ENCODE measurements at regions not wholly inside any gene's neighbourhood (a gene's known extent, or its start where the extent isn't known, plus 50 kb on each side); places are given as distances from the start of the nearest gene placed in this dataset.
"Not testable (repeated sequence)": the region's sequence is repeated elsewhere in the genome, so short reads cannot be mapped to it uniquely, and the experiment has no call there.

DNA sequence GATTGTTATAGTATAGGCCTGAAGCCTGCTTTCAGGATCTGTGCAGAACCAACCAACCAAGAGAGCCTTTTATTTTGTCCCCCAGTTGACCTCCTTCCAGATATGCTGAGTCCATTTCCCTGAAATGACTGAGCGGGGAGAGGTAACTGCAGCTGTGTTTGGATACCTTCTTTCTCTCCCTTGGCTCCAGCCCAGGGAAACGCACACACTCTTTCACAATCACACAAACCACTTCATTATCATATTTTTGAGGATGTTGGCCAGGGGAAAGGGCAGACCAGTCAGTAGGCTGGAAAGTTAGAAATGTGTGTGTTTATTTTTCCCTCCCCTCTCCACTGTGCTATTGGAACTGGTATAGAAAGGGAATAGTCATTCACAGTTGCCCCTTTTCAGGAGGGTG is 417.7 kb upstream of the TBL1XR1 start:
- no peak overlapping the region for H3K4me3 Mint-ChIP-seq
- peaks cover 0 to 11% (median 11%) of the 10 kb centered on the region in 3 donors for H3K4me1 Mint-ChIP-seq
- no peaks in the 10 kb centered on the region for H3K27me3 Mint-ChIP-seq
- no peak overlapping the region for H3K27ac Mint-ChIP-seq
- H3K36me3 Mint-ChIP-seq, result no peaks in the 10 kb centered on the region
- H3K9me3 Mint-ChIP-seq, result no peaks in the 10 kb centered on the region

DNA sequence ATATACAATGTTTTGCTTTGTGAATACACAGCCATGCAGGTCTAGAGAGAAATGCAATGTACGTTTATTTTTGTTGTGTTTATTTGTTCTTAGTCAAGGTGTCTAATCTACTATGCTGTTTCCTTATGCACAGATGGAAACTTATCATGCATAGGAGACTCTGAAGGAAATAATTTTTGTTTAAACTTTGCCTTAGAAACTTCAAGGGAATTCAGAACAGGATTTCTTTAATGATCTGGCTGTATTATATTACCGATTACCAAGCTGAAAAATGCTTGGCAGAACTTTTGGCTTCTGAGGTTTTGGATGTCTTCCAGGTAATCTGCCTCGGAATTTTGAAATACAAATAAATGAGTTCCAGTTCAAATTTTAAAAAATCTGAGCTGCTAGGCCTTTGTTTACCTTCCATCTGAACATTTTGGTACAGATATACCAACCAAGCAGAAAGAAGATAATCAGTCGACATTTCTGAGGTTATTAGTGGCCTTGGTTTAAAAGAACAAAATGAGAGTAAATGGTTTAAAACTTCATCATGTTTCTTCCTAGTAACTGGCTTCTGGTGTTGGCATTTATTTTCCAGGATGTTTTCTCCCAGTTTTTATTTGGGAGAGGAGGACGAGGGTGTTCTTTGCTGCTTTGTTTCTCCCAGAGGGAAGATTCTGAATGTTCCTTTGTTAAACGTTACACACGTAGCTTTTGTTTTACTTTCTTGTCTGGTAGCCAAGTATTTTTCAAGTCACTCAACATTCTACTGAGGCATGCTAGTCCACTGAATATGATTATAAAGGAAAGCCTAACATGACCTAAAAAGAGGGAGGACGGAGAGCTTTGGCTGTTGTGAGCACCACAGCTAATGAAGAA is 421.8 kb upstream of the TBL1XR1 start:
- no peak overlapping the region for H3K27ac Mint-ChIP-seq
- no peaks in the 10 kb centered on the region for H3K27me3 Mint-ChIP-seq
- no peaks in the 10 kb centered on the region for H3K36me3 Mint-ChIP-seq
- H3K9me3 Mint-ChIP-seq, result no peaks in the 10 kb centered on the region
- peaks cover 0 to 5% (median 5%) of the 10 kb centered on the region in 3 donors for H3K4me1 Mint-ChIP-seq
- no peak overlapping the region for H3K4me3 Mint-ChIP-seq

DNA sequence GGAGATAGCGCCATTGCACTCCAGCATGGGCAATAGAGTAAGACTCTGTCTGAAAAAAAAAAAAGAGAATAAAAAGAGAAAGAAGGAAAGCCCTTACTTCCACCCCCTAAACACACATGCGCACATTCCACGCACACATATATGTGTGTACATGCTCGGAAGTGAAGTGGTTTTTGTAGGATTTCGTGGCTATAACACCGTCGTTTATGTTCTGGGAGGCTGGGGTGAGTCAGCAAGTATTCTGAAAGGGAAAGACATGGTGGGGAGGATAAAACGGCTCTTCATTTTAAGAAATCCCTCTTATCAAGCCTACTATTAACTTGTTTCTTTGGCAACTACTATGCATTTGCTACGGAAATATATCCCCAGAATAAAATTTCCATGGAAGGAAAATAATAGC is 422.8 kb upstream of the TBL1XR1 start:
- no peaks in the 10 kb centered on the region for H3K27me3 Mint-ChIP-seq
- no peak overlapping the region for H3K27ac Mint-ChIP-seq
- no peaks in the 10 kb centered on the region for H3K9me3 Mint-ChIP-seq
- H3K4me1 Mint-ChIP-seq, result peaks cover 0 to 8% (median 5%) of the 10 kb centered on the region in 3 donors
- H3K4me3 Mint-ChIP-seq, result no peak overlapping the region
- peaks cover 2% of the 10 kb centered on the region for H3K36me3 Mint-ChIP-seq

DNA sequence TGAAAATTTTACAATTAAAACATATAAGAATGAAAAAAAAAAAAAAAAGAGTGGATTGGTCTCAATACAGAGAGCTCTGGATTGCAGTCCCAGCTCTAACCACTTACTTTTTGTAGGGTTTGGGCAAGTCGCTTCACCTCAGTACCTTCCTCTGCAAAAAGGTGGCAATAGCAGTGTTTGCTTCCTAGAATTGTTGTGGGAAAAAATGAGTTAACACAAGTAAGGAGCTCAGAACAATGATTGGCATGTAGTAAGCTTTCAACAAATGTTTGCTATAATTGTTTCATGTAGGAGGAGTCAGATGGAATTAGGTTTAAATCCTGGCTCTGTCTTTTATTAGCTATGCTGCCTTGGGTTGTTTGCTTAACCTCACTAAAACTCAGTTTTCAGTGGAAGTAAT is 425.2 kb upstream of the TBL1XR1 start:
- Mint-ChIP-seq H3K4me3 (no peak overlapping the region), H3K27ac (peak overlapping the region in 1 of 3 donors; percentile 18)

DNA sequence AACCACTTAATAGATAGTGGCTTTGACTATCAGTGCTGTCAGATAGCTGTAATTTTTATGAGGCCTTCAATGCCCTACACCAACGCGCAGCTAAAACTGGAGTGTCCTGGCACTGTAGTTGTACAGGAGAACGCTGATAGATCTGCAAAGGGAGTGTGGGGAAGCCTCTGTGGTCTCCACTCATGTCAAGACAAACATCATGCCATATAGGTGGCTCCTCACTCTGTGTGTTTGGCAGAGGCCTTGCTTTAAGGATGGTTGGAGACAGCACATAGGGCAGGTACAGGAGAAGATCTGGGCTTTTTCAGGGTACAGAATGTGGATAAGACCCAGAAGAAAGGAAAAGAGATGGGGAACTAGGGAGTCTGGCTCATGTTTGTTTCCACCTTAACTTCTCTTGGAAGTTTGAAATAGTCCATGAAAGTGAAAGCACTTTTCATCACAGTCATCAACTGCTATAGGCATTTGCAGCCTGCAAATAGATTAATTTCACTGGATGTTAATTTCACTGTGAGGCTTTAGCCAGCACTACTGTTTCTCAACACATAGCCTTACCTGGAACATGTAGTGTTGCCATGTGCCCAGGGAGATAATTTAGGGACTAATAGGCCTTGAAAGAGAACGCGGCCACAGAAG is 425.8 kb upstream of the TBL1XR1 start:
- Mint-ChIP-seq H3K27ac (peak overlapping the region in 1 of 3 donors; percentile 18), H3K9me3 (peaks cover 0 to 2% (median 0%) of the 10 kb centered on the region in 3 donors), H3K27me3 (no peaks in the 10 kb centered on the region), H3K36me3 (peaks cover 2% of the 10 kb centered on the region), H3K4me3 (no peak overlapping the region), H3K4me1 (peaks cover 0 to 8% (median 1%) of the 10 kb centered on the region in 3 donors)

More for the DNA sequence above, 425.2 kb upstream of the TBL1XR1 start:
- Mint-ChIP-seq H3K4me1 (peaks cover 0 to 8% (median 1%) of the 10 kb centered on the region in 3 donors), H3K36me3 (peaks cover 2% of the 10 kb centered on the region), H3K27me3 (no peaks in the 10 kb centered on the region), H3K9me3 (no peaks in the 10 kb centered on the region)

DNA sequence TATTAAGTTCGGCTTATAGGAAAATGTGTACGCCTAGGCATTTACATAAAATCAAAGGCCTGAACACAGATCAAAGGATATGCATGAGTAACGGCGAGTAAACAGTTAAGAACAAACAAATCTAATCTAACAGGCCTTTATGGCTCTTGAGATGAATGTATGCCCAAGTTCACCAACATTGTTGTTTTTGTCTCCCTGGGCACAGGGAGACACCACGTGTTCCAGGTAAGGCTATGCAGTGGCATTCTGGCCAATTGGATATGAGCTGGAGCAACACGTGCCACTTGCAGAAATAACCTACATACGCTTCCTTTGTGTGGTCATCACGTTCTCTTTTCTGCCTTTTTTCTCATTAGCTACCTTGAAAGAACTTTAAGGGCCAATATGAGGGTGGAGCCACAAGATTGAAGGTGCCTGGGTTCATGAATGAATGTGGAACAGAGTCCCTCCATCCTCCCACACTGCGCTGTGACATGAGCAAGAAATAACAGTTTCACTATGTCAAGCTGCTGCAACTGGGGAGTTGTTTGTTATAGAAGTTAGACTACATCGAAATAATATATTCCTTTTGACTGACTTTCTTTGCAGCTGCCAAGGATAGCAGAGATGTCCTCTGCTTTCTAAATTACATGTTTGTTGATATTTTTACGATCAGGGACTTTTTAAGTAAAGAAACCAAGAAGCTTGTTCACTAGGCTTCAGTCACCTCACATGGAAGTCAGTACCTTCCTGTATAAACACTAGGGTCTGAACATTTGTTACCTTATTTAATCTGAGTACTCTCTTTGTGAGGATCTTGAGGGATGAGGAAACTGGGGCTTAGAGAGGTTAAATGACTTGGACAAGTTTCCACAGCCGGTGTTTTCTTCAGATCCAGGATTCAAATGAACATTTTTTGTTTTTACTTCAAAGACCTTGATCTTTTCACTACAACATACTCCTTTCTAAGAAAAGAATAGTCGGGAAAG is 427.5 kb upstream of the TBL1XR1 start:
- Mint-ChIP-seq H3K4me1 (peaks cover 0 to 8% (median 1%) of the 10 kb centered on the region in 3 donors), H3K27me3 (no peaks in the 10 kb centered on the region), H3K27ac (peak overlapping the region in 1 of 3 donors; percentile 33), H3K4me3 (peak overlapping the region in 2 of 4 donors; percentile 6 to 47), H3K36me3 (peaks cover 5% of the 10 kb centered on the region), H3K9me3 (peaks cover 0 to 6% (median 3%) of the 10 kb centered on the region in 3 donors)

DNA sequence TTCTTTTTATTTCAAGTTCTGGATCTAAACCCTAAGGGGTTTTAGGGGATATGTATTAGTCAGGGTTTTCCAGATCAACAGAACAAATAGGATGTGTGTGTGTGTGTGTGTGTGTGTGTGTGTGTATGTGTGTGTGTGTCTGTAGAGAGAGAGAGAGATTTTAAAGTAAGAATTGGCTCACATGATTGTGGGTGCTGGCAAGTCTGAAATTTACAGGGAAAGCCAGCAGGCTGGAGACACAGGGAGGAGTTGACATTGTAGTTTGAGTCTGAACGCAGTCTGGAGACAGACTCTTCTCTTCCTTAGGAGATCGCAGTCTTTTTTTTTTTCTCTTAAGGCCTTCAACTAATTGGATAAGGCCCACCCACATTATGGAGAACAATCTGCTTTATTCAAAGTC is 428.8 kb upstream of the TBL1XR1 start:
- H3K9me3 Mint-ChIP-seq, result peaks cover 0 to 6% (median 3%) of the 10 kb centered on the region in 3 donors
- peaks cover 0 to 8% (median 1%) of the 10 kb centered on the region in 3 donors for H3K4me1 Mint-ChIP-seq
- no peak overlapping the region for H3K27ac Mint-ChIP-seq
- H3K27me3 Mint-ChIP-seq, result no peaks in the 10 kb centered on the region
- H3K4me3 Mint-ChIP-seq, result no peak overlapping the region
- H3K36me3 Mint-ChIP-seq, result peaks cover 5% of the 10 kb centered on the region

DNA sequence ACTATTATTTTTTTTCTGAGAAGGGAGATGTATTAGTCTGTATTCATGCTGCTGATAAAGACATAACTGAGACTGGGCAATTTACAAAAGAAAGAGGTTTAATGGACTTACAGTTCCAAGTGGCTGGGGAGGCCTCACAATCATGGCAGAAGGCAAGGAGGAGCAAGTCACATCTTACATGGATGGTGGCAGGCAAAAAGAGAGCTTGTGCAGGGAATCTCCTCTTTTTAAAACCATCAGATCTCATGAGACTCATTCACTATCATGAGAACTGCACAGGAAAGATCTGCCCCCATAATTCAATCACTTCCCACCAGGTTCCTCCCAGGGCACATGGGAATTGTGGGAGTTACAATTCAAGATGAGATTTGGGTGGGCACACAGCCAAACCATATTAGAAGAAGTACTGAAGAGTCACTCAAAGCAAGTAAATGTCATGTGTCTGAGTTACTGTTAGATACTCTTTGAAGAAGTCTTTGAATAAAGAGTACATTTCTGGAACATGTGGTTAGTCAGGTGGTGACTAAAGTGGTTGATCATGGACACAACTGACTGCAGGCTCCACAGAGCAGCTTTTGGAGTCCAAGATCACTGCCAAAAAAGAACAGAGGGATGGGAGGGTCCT is 430.9 kb upstream of the TBL1XR1 start:
- not testable (repeated sequence) for H3K27ac Mint-ChIP-seq, H3K36me3 Mint-ChIP-seq, H3K4me3 Mint-ChIP-seq, H3K27me3 Mint-ChIP-seq, H3K9me3 Mint-ChIP-seq, H3K4me1 Mint-ChIP-seq

DNA sequence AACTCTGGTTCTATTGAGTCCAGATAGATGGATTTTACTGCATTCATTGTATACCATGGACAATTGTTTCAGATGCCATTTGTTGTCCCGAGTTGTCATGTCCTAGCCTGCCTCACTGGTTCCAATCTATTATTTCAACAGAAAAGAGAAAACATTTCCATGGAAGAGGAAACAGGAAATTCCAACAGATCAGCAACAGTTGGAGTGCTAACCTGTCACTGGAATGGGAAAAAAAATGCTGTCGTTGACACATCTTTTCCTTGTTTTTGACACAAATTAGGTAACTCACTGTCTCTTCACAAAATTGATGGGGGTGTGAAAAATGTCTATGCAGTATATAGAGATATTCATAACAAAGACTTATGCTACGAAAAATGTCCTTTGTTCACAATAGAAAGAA is 432.0 kb upstream of the TBL1XR1 start:
- no peak overlapping the region for H3K4me3 Mint-ChIP-seq
- H3K36me3 Mint-ChIP-seq, result peaks cover 5% of the 10 kb centered on the region
- no peak overlapping the region for H3K27ac Mint-ChIP-seq
- no peaks in the 10 kb centered on the region for H3K27me3 Mint-ChIP-seq
- H3K4me1 Mint-ChIP-seq, result peaks cover 0 to 6% (median 0%) of the 10 kb centered on the region in 3 donors
- H3K9me3 Mint-ChIP-seq, result peaks cover 0 to 6% (median 3%) of the 10 kb centered on the region in 3 donors

DNA sequence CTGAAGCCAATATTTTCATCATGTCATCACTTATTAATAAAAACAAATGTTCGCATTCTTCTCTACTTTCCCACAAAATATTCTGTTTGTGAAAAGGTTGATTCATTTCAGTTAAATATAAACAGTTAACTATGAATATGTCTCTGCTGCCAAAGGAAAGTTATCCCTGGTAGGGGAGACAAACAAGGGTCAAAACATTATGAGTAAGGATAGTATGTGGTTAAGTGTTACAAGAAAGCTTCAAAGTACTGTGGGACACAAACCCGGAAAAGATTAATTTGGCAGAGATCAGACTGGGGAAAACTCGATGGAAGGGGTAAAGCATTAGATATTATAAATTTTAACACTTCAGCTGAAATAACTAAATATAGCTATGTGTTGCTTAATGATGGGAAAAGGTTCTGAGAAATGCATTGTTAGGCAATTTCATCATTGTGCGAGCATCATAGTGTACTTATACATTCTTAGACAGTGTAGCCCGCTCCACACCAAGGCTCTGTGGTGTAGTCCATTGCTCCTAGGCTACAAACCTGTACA is 436.5 kb upstream of the TBL1XR1 start:
- H3K4me3 Mint-ChIP-seq, result no peak overlapping the region
- peaks cover 0 to 2% (median 0%) of the 10 kb centered on the region in 3 donors for H3K4me1 Mint-ChIP-seq
- H3K27me3 Mint-ChIP-seq, result no peaks in the 10 kb centered on the region

DNA sequence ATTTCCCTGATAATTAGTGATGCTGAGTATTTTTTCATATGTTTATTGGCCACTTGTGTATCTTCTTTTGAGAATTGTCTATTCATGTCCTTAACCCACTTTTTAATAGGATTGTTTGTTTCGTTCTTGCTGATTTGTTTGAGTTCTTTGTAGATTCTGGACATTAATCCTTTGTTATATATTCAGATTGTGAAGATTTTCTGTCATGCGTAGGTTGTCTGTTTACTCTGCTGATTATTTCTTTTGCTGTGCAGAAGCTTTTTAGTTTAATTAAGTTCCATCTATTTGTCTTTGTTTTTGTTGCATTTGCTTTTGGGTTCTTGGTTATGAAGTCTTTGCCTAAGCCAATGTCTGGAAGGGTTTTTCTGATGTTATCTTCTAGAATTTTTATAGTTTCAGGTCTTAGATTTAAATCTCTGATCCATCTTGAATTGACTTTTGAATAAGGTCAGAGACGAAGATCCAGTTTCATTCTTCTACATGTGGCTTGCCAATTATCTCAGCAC is 438.4 kb upstream of the TBL1XR1 start:
- H3K9me3 Mint-ChIP-seq, H3K4me3 Mint-ChIP-seq, H3K27me3 Mint-ChIP-seq, H3K36me3 Mint-ChIP-seq, H3K4me1 Mint-ChIP-seq: not testable (repeated sequence)
- H3K27ac Mint-ChIP-seq, result peak overlapping the region in 1 of 3 donors; percentile 13

More for the DNA sequence above, 436.5 kb upstream of the TBL1XR1 start:
- Mint-ChIP-seq H3K27ac (no peak overlapping the region), H3K36me3 (peaks cover 8% of the 10 kb centered on the region), H3K9me3 (peaks cover 0 to 4% (median 0%) of the 10 kb centered on the region in 3 donors)

DNA sequence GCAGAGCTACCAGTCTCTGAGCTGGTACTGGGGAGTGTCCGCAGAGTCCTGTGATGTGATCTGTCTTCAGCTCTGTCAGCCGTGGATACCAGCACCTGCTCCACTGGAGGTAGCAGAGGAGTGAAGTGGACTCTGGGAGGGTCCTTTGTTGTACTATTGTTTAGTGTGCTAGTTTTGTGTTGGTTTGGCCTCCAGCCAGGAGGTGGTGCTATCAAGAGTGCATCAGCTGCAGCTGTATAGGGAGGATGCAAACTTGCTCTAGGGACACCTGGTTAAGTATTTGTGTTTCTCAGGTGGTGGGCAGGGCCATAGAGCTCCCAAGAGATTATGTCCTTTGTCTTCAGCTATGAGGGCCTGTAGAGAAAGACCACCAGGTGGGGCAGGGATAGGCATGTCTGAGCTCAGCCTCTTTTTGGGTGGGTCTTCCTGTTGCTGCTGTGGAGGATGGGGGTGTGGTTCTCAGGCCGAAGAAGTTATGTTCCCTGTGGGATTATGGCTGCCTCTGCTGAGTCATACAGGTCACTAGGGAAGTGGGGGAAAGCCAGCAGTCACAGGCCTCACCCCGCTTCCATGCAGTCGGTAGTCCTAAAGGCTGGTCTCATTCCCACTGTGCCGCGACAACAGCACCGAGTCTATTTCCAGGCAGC is 443.2 kb upstream of the TBL1XR1 start:
- Mint-ChIP-seq H3K36me3 (peaks cover 6% of the 10 kb centered on the region), H3K4me3 (no peak overlapping the region), H3K4me1 (peaks cover 2 to 5% (median 4%) of the 10 kb centered on the region in 3 donors), H3K27me3 (no peaks in the 10 kb centered on the region), H3K9me3 (peaks cover 0 to 4% (median 0%) of the 10 kb centered on the region in 3 donors), H3K27ac (no peak overlapping the region)

DNA sequence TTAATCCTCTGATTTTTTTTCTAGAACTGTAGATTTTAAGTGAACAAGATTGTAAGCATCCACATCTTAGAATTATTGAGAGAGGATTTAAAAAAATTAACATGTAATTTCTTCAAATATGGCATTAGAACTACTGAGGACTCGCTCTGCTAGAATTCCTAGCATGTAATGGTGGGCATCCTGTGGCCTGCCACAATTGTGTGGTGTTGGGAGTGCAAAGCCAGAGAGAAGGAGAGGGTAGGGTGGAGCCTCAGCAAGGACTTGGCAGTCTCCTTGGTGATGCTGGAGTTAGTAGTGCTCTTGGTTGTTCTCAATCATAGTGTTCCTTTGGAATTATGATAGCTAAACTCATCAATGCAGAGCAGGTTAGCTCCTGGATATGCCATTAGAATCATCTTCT is 443.9 kb upstream of the TBL1XR1 start:
- H3K9me3 Mint-ChIP-seq, result no peaks in the 10 kb centered on the region
- peaks cover 6% of the 10 kb centered on the region for H3K36me3 Mint-ChIP-seq
- no peaks in the 10 kb centered on the region for H3K27me3 Mint-ChIP-seq
- no peak overlapping the region for H3K4me3 Mint-ChIP-seq
- peaks cover 2 to 9% (median 4%) of the 10 kb centered on the region in 3 donors for H3K4me1 Mint-ChIP-seq
- H3K27ac Mint-ChIP-seq, result no peak overlapping the region

Data from IgD-negative memory B cell (primary cell).